ENCODE measurements at regions not wholly inside any gene's neighbourhood (a gene's known extent, or its start where the extent isn't known, plus 50 kb on each side); places are given as distances from the start of the nearest gene placed in this dataset.

GRCh38 chr22:47456031-47456430 lies 693.6 kb downstream of the TBC1D22A start:
- Histone ChIP-seq H3K27ac (replicated peaks; ENCODE audit: low read length) (no peak overlapping the region), H2AK5ac (ENCODE audit: low read depth, low read length) (no peak overlapping the region), H2BK15ac (ENCODE audit: low read length) (no peak overlapping the region), H2BK5ac (ENCODE audit: low read length) (no peak overlapping the region), H3K18ac (ENCODE audit: low read length) (no peak overlapping the region), H3K23ac (ENCODE audit: low read depth, low read length, poor library complexity) (no peak overlapping the region), H3K36me3 (replicated peaks in 1 of 2; ENCODE audit: control insufficient read depth in 2 of 2, insufficient read depth in 2 of 2, low read length in 2 of 2) (no peaks in the 10 kb centered on the region), H4K8ac (ENCODE audit: low read depth, low read length) (no peak overlapping the region), H3K4ac (ENCODE audit: low read length) (no peak overlapping the region), H4K91ac (ENCODE audit: low read depth, low read length, poor library complexity) (no peak overlapping the region), H3K4me1 (ENCODE audit: control insufficient read depth in 2 of 2, insufficient read depth in 1 of 2, low read depth in 1 of 2, low read length in 2 of 2) (no peaks in the 10 kb centered on the region), H3K4me2 (ENCODE audit: insufficient read depth, low read length, poor library complexity, severe bottlenecking) (no peak overlapping the region), H3K14ac (ENCODE audit: low read length) (no peak overlapping the region), H3K27me3 (ENCODE audit: control insufficient read depth in 3 of 3, insufficient read depth in 3 of 3, low read depth in 1 of 3, low read length in 3 of 3) (peaks cover 0 to 2% (median 2%) of the 10 kb centered on the region in 3 experiments), H3K79me1 (ENCODE audit: low read depth, low read length) (no peaks in the 10 kb centered on the region), H3K9ac (ENCODE audit: low read depth, low read length, poor library complexity) (no peak overlapping the region), H2BK120ac (ENCODE audit: low read depth, low read length) (no peak overlapping the region), H2BK12ac (ENCODE audit: low read length) (no peak overlapping the region), H3K9me3 (replicated peaks in 1 of 2; ENCODE audit: control insufficient read depth in 2 of 2, insufficient read depth in 1 of 2, low read depth in 1 of 2, low read length in 2 of 2) (peaks cover 0 to 51% of the 10 kb centered on the region in 2 donors), H2AFZ (ENCODE audit: low read length) (no peak overlapping the region), H3K4me3 (ENCODE audit: low read length in 2 of 2) (no peak overlapping the region)
- DNase-seq (ENCODE audit: low spot score) = no peak
- WGBS, 2 donors (ENCODE audit: extremely low coverage in 2 of 2, insufficient read length in 2 of 2, insufficient replicate concordance in 1 of 2) = no CpG with 5 or more reads among the region's 11 CpGs

DNA sequence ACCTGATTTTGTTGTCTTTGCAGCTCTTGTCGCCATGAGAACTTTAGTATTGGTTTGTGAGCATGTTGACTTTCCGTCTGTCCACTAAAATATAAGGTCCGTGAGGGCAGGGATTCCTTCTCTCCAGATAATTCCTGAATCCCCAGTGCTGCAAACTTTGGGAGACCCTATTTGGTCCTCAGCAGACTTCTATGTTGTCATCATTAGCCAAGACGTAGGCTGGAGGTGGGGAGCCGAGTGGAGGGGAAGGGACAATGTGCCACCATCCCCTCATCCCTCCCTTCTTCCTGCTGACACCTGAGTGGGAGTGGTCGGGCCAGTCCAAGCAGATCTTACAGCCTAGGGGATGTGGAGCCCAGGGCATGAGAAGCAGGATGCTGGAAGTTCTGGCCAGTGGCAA lies 690.6 kb downstream of the TBC1D22A start:
- no peak overlapping the region for H3K27ac ChIP-seq (replicated peaks; ENCODE audit: low read length)
- no peak overlapping the region for H2BK5ac ChIP-seq (ENCODE audit: low read length)
- H2AFZ ChIP-seq (ENCODE audit: low read length) = no peak overlapping the region
- no CpG with 5 or more reads among the region's 6 CpGs for WGBS, 2 donors (ENCODE audit: extremely low coverage in 2 of 2, insufficient read length in 2 of 2, insufficient replicate concordance in 1 of 2)
- no peak overlapping the region for H2BK120ac ChIP-seq (ENCODE audit: low read depth, low read length)
- no peaks in the 10 kb centered on the region for H3K4me1 ChIP-seq (ENCODE audit: control insufficient read depth in 2 of 2, insufficient read depth in 1 of 2, low read depth in 1 of 2, low read length in 2 of 2)
- H3K4me3 ChIP-seq (ENCODE audit: low read length in 2 of 2) = no peak overlapping the region
- H3K79me1 ChIP-seq (ENCODE audit: low read depth, low read length) = no peaks in the 10 kb centered on the region
- H2BK15ac ChIP-seq (ENCODE audit: low read length) = no peak overlapping the region
- no peak overlapping the region for H3K4me2 ChIP-seq (ENCODE audit: insufficient read depth, low read length, poor library complexity, severe bottlenecking)
- H2BK12ac ChIP-seq (ENCODE audit: low read length) = no peak overlapping the region
- no peak overlapping the region for H3K9ac ChIP-seq (ENCODE audit: low read depth, low read length, poor library complexity)
- H2AK5ac ChIP-seq (ENCODE audit: low read depth, low read length) = no peak overlapping the region
- H3K14ac ChIP-seq (ENCODE audit: low read length) = no peak overlapping the region
- H4K8ac ChIP-seq (ENCODE audit: low read depth, low read length) = no peak overlapping the region
- no peaks in the 10 kb centered on the region for H3K36me3 ChIP-seq (replicated peaks in 1 of 2; ENCODE audit: control insufficient read depth in 2 of 2, insufficient read depth in 2 of 2, low read length in 2 of 2)
- no peak overlapping the region for H4K91ac ChIP-seq (ENCODE audit: low read depth, low read length, poor library complexity)
- H3K4ac ChIP-seq (ENCODE audit: low read length) = no peak overlapping the region
- no peak for DNase-seq (ENCODE audit: low spot score)
- H3K27me3 ChIP-seq (ENCODE audit: control insufficient read depth in 3 of 3, insufficient read depth in 3 of 3, low read depth in 1 of 3, low read length in 3 of 3) = peaks cover 0 to under 1% (median 0%) of the 10 kb centered on the region in 3 experiments
- H3K23ac ChIP-seq (ENCODE audit: low read depth, low read length, poor library complexity) = no peak overlapping the region
- no peak overlapping the region for H3K18ac ChIP-seq (ENCODE audit: low read length)
- peaks cover 0 to 61% of the 10 kb centered on the region in 2 donors for H3K9me3 ChIP-seq (replicated peaks in 1 of 2; ENCODE audit: control insufficient read depth in 2 of 2, insufficient read depth in 1 of 2, low read depth in 1 of 2, low read length in 2 of 2)

DNA sequence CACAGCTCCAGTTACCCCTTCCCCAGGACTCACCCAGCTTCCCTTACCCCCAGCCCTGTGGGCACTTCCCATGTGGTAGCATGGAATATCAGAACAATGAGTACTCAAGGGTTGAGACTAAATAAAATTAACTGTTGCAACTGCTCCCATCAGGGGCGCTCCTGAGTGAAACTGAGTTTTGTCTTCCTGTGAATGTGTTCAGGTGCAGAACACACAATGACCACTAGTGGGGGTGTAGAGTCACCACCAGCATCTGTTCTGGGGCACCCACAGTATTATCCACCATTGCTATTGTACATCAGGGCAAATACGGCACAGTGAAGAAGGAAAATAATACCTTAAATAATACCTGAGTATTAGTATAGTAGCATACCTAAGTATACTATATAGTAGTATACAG lies 689.7 kb downstream of the TBC1D22A start:
- Histone ChIP-seq H3K18ac (ENCODE audit: low read length) (no peak overlapping the region), H3K27ac (replicated peaks; ENCODE audit: low read length) (no peak overlapping the region), H3K4me2 (ENCODE audit: insufficient read depth, low read length, poor library complexity, severe bottlenecking) (no peak overlapping the region), H3K27me3 (ENCODE audit: control insufficient read depth in 3 of 3, insufficient read depth in 3 of 3, low read depth in 1 of 3, low read length in 3 of 3) (no peaks in the 10 kb centered on the region), H3K79me1 (ENCODE audit: low read depth, low read length) (no peaks in the 10 kb centered on the region), H3K14ac (ENCODE audit: low read length) (no peak overlapping the region), H3K23ac (ENCODE audit: low read depth, low read length, poor library complexity) (no peak overlapping the region), H4K91ac (ENCODE audit: low read depth, low read length, poor library complexity) (no peak overlapping the region), H2BK120ac (ENCODE audit: low read depth, low read length) (no peak overlapping the region), H3K36me3 (replicated peaks in 1 of 2; ENCODE audit: control insufficient read depth in 2 of 2, insufficient read depth in 2 of 2, low read length in 2 of 2) (no peaks in the 10 kb centered on the region), H2BK5ac (ENCODE audit: low read length) (no peak overlapping the region), H3K4me3 (ENCODE audit: low read length in 2 of 2) (no peak overlapping the region), H3K9me3 (replicated peaks in 1 of 2; ENCODE audit: control insufficient read depth in 2 of 2, insufficient read depth in 1 of 2, low read depth in 1 of 2, low read length in 2 of 2) (peaks cover 0 to 62% of the 10 kb centered on the region in 2 donors), H3K4me1 (ENCODE audit: control insufficient read depth in 2 of 2, insufficient read depth in 1 of 2, low read depth in 1 of 2, low read length in 2 of 2) (no peaks in the 10 kb centered on the region), H2BK15ac (ENCODE audit: low read length) (no peak overlapping the region), H3K4ac (ENCODE audit: low read length) (no peak overlapping the region), H4K8ac (ENCODE audit: low read depth, low read length) (no peak overlapping the region), H2AFZ (ENCODE audit: low read length) (no peak overlapping the region), H2BK12ac (ENCODE audit: low read length) (no peak overlapping the region), H3K9ac (ENCODE audit: low read depth, low read length, poor library complexity) (no peak overlapping the region), H2AK5ac (ENCODE audit: low read depth, low read length) (no peak overlapping the region)
- DNase-seq (ENCODE audit: low spot score) = no peak
- no CpG with 5 or more reads among the region's 2 CpGs for WGBS, 2 donors (ENCODE audit: extremely low coverage in 2 of 2, insufficient read length in 2 of 2, insufficient replicate concordance in 1 of 2)

DNA sequence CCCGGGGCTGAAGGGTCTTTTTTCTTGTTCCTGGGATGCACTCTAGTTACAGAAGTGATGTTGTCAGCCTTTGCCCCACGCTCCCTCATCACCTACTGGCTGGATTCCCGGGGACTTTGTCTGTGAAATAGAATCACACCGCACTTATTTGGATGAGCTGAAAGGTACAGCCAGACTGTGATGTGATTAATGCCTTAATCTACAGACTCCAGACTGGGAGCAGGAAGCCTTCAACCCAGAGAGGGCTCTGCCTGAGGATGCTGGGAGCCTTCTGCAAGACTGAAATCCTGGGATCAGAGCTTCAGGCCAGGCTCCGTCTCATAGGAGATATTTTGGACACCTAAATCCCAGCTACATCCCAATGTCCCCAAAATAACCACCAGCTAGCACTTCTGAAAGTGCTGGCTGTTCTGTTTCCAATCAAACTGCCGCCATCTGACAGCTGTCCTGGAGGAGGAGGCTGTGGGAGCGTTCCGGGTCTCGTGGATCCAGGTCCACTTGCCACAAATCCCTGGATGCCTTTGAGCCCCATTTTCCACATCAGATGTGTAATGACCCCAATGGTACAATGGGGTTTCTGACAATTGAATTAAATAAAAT lies 688.5 kb downstream of the TBC1D22A start:
- no peak overlapping the region for H2BK5ac ChIP-seq (ENCODE audit: low read length)
- H2BK12ac ChIP-seq (ENCODE audit: low read length) = no peak overlapping the region
- H3K9ac ChIP-seq (ENCODE audit: low read depth, low read length, poor library complexity) = no peak overlapping the region
- H3K4me3 ChIP-seq (ENCODE audit: low read length in 2 of 2) = peak overlapping the region in 1 of 2 donors; percentile 37
- H2AFZ ChIP-seq (ENCODE audit: low read length) = no peak overlapping the region
- peaks cover 0 to 62% of the 10 kb centered on the region in 2 donors for H3K9me3 ChIP-seq (replicated peaks in 1 of 2; ENCODE audit: control insufficient read depth in 2 of 2, insufficient read depth in 1 of 2, low read depth in 1 of 2, low read length in 2 of 2)
- H3K4me1 ChIP-seq (ENCODE audit: control insufficient read depth in 2 of 2, insufficient read depth in 1 of 2, low read depth in 1 of 2, low read length in 2 of 2) = no peaks in the 10 kb centered on the region
- H2BK15ac ChIP-seq (ENCODE audit: low read length) = no peak overlapping the region
- H3K27ac ChIP-seq (replicated peaks; ENCODE audit: low read length) = no peak overlapping the region
- H2AK5ac ChIP-seq (ENCODE audit: low read depth, low read length) = no peak overlapping the region
- H3K27me3 ChIP-seq (ENCODE audit: control insufficient read depth in 3 of 3, insufficient read depth in 3 of 3, low read depth in 1 of 3, low read length in 3 of 3) = no peaks in the 10 kb centered on the region
- H3K79me1 ChIP-seq (ENCODE audit: low read depth, low read length) = no peaks in the 10 kb centered on the region
- no peak overlapping the region for H3K14ac ChIP-seq (ENCODE audit: low read length)
- no peak overlapping the region for H4K91ac ChIP-seq (ENCODE audit: low read depth, low read length, poor library complexity)
- no peak overlapping the region for H4K8ac ChIP-seq (ENCODE audit: low read depth, low read length)
- no peak overlapping the region for H3K4ac ChIP-seq (ENCODE audit: low read length)
- no peak overlapping the region for H2BK120ac ChIP-seq (ENCODE audit: low read depth, low read length)
- H3K4me2 ChIP-seq (ENCODE audit: insufficient read depth, low read length, poor library complexity, severe bottlenecking) = no peak overlapping the region
- H3K18ac ChIP-seq (ENCODE audit: low read length) = no peak overlapping the region
- WGBS, 2 donors (ENCODE audit: extremely low coverage in 2 of 2, insufficient read length in 2 of 2, insufficient replicate concordance in 1 of 2) = no CpG with 5 or more reads among the region's 9 CpGs
- no peak overlapping the region for H3K23ac ChIP-seq (ENCODE audit: low read depth, low read length, poor library complexity)
- H3K36me3 ChIP-seq (replicated peaks in 1 of 2; ENCODE audit: control insufficient read depth in 2 of 2, insufficient read depth in 2 of 2, low read length in 2 of 2) = no peaks in the 10 kb centered on the region
- DNase-seq (ENCODE audit: low spot score) = no peak
